Mammary epithelial cell (primary cell): ENCODE measurements at regions not wholly inside any gene's neighbourhood (a gene's known extent, or its start where the extent isn't known, plus 50 kb on each side); places are given as distances from the start of the nearest gene placed in this dataset.

Experiments used
- CTCF ChIP-seq, 2 donors: IDR thresholded peaks in 1 of 2; conservative IDR thresholded peaks in 1 of 2; 2 replicates each; pipeline ENCODE4 v1.5.1; 2011 to 2012; ENCODE audit warnings: inconsistent platforms in 2 of 2, low read length in 2 of 2, mild to moderate bottlenecking in 2 of 2, control low read depth in 1 of 2, low read depth in 1 of 2; ENCODE audit not compliant: insufficient read depth in 1 of 2; ENCODE audit errors: extremely low read depth in 1 of 2
- EZH2 ChIP-seq: IDR thresholded peaks from 2 replicates; pipeline ENCODE4 v1.6.1; 2012; ENCODE audit warnings: low read length, inconsistent platforms, borderline replicate concordance

GRCh38 chr18:25734336-25734735 lies 356.1 kb downstream of the SS18 start:
- TF ChIP-seq CTCF (conservative IDR thresholded peaks at IDR 0.05 in 1 of 2, IDR thresholded peaks at IDR 0.05 in 1 of 2; ENCODE audit: extremely low read depth in 1 of 2, insufficient read depth in 1 of 2, low read depth in 1 of 2, low read length in 2 of 2), result no peak
- no peak for TF ChIP-seq EZH2
